Stimulated activated CD8-positive, alpha-beta memory T cell treated with anti-CD3 and anti-CD28 coated beads, Interleukin-4, amount 100 ng/mL, for 24 hours (primary cell): ENCODE measurements at regions not wholly inside any gene's neighbourhood (a gene's known extent, or its start where the extent isn't known, plus 50 kb on each side); places are given as distances from the start of the nearest gene placed in this dataset.
"Not testable (repeated sequence)": the region's sequence is repeated elsewhere in the genome, so short reads cannot be mapped to it uniquely, and the experiment has no call there.

Source experiments
- DNase-seq: peaks from one replicate; pipeline ENCODE4 v3.0.0-alpha.2; 2020; ENCODE audit warnings: low read depth

DNA sequence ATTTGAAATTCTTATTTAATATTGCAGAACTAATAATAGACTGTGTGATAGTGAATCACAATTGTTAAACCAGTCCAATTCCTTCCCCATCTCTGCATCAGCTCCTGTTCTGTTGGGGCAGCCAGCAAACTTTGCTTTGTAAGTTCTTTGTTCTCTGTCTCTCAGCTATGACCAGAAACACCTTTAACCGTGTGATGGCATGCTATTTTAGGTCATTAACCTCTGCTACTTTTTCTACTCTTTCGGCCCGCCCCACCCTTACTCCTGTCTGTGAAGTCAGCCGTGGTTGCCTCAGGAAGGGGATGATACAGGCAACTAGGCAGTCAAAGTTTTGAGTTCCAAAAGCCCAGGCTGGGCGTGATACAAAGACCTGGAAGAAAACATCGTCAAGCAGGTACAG lies 51.3 kb upstream of the EGFL6 start:
- DNase-seq: no peak

DNA sequence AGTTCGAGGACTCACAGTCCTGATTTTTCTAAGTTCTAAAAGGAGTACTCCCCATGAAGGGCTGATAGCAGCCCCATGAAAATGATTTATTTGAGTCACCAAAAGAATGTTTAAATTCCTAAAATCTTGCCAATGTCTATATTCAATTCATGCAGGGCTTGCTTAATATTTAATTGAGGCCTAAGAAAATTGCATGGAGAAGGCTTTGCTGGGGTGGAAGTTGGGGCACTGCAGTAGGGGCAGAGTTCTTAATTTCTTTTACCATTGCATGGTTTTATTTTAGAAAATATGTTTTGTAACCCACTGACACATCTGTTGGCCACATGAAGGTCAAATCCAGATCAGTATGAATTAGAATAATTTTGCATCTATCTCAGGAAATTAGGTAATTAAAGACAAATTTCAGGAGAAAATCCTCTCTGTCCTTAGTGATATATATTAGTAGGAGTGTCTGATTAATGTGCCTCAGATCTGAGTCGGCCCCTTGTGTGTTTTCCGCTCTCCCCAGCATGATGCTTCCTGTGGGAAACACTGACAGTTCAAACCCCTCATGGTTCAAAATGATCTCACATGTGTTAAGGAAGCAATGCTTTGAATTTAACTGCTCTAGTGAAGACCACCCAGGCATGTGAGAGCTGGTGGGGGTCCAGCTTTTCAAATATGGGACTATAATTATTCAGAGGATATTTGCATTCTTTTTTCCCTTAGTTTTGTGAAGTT lies 54.0 kb upstream of the EGFL6 start:
- no peak for DNase-seq

DNA sequence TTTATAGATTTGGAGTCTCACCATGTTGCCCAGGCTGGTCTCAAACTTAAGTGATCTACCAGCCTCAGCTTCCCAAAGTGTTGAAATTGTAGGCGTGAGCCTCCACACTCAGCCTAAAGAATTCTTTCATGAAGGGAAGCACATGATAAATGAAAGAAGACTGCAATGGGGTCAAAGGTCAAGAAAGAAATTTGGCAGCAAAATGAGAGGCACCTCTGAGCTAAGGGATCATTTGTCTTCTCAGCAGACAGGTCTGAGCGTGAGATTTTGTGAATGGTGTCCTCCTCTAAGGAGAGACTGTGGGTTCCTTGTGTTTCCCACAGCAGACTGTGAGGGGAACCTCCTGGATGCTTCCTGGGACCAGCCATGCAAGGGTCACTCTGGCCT lies 57.5 kb upstream of the EGFL6 start:
- no peak for DNase-seq

DNA sequence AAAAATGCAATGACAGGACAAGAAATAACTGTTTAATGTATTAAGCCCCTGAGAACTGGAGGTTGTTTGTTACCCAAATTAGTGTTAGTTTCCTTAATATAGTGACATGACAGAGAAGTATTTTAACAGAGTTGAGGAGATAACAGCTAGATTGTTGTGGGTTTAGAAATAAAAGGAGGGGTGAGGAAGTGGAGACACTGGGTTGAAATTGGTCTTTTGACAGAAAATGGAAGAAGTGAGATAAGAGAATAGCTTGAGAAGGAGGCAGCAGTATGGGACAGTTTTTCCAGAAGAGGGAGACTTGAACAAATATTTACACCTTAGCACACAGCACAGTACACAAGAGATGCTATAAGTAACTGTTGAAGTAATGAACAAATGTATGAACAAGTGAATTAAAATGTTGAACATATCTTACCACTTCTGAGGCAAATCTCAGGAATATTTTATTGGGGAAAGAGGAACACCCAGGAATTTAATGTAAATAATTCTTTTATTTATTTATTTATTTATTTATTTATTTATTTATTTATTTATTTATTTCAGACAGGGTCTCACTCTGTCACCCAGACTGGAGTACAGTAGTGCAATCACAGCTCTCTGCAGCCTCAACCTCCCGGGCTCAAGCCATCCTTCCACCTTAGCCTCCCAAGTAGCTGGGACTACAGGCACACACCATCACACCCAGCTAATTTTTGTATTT lies 58.0 kb upstream of the EGFL6 start:
- DNase-seq: no peak

DNA sequence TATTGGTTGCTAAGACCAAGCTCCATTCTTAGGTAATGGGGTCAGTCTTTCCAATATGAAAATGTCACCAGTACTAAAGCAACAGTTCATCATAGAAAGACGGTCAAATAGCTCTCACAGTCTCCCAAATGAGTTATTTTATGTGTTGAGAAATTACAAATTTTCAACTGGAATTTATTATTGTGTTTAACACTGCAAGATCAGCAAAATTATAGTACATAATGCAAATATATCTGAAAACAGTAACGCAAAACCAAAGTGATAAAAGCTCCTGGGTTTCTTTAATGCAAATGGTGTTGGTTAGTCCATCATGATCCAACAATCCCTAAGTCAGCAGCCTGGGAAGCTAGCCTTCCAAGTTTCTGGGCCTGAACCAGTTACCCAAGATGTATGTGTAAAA lies 61.5 kb upstream of the EGFL6 start:
- no peak for DNase-seq

DNA sequence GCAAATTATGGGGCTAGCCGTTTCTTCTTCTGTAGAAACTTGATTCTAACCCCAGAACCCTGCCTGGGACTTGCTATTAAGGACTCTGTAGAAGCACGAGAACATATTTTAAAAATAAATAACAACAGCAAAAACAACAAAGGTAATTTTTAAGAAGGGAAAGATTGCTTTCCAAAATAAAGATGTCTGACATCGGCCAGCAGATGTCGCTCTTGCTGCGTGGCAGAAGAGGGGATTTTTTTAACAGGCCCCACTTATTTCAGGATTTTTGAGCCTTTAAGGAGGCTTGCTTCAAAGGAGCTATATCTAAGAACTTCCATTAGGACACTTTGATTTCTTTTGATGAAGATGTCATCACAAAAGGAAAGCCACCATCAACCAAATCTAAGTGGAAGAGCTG lies 62.8 kb upstream of the EGFL6 start:
- DNase-seq: peak; percentile 30

DNA sequence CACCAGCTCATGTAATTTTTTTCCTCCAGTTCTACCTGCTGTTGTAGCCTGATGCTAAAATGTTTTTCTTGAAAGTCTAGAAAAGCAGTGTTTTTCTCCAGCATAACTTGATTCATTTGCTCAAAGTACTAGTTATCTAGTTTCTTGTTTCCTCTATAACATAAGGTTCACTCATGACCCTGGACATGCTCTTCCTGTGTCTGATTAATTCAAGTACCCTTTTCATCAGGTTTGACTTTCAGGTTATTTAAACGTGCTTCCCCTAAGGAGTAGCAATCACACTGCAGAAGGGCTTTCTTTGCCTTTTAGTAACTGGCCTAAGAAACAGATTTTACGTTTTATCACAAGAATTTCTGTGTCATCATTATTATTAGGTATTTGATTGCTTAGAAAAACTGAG lies 66.8 kb upstream of the EGFL6 start:
- DNase-seq: no peak

DNA sequence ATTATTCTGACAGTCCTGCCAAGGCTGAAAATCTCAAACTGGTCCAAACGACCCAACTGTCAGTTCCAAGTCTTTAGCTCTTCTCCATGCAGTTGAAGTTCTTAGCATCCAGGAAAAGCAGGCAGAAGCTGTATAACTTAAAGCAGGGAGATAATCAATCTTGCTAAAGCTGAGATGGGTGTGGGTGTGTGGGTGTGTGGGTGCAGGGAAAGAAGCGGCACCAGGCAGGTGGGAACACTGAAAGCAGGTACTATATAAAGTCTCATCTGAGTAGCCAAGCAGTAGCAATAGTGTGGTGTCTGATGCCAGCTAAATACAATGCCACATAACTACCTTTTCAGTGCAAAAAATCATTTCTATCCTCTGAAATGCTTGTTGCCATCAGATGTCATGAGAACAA lies 69.7 kb upstream of the EGFL6 start:
- DNase-seq: no peak

DNA sequence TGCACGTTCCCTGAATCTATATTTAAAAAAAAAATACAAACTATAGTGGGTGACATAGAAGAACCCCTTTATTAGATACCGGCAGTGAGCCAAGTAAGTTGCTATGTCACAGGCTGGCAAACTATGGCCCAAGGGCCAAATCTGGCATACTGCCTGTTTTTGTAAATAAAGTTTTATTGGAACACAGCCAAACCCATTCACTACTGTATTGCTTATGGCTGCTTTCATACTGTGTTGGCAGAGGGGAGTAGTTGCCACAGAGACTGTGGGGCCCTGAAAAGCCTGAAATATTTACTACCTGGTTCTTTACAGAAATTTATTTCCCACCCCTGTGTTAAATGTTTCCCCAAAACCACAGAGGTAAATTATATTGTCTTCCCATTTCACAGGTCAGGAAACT lies 71.2 kb upstream of the EGFL6 start:
- no peak for DNase-seq

DNA sequence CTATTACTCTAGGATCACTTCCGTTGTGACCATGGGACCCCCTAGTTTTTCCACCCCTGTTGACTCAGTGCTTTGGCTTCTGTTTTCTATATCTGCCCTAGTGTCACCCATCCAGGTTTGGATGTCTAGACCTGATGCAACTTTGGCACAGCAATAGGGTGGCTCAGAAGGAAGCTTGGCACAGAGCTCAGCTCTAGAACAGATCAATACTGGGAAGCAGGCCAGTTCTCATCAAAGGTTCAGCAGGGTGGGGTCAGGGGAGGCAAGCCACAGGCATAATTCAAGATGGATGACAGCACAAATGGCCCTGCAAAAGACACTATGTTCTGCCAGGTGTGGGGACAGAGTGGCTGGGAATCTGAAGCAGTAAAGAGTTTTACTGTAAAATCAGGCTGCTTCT lies 74.2 kb upstream of the EGFL6 start:
- no peak for DNase-seq

DNA sequence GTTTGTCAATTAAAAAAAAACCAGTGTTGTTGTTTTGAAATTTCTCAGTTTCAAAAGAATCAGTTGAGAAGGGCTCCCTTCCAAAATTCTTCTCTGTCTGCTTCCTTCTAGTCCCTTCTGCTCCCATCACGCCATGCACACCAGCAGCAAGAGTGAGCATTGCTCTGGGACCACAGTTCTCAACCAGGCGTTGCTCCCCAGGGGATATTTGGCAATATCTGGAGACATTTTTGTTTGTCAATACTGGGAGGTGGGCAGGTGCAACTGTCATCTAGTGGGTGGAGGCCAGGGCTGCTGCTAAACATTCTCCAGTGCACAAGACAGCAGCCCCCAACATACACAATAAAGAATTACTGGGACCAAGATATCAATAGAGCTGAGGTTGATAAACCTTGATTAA lies 74.8 kb upstream of the EGFL6 start:
- no peak for DNase-seq

DNA sequence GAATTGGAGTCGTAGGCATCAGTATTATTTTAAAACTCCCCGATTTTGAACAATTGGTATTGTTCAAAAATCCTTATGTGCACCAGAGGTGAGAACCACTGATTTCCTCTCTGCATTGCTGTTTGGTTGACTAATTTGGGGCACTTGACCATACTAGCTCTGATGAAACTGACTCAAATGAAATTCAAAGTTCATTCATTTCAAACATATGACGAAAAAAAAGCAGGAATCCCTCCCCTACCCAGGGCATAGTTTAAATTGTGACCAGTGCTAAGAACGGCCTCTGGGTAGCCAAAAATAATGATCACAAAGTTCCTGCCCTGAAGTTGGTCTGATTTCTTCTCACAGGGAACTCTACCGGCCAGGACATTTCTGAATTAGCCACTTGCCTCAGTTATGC lies 75.7 kb upstream of the EGFL6 start:
- DNase-seq: no peak

DNA sequence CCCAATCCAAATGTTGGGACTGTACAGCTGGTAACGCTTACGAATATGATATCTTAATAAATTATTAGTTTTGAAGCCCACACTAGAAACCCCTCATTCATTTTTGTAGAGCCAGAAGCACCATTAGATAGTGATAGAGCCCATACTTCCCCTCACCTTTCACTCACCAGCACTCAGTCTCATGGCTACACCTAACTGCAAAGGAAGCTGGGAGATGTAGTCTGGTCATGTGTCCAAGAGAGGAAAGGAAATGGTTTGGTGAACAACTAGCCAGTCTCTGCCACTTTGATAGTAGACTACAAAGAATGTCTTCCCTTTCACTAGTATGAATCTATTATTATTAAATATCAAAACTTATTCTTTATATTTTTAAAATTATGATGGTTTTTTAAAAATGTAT lies 77.1 kb upstream of the EGFL6 start:
- no peak for DNase-seq

DNA sequence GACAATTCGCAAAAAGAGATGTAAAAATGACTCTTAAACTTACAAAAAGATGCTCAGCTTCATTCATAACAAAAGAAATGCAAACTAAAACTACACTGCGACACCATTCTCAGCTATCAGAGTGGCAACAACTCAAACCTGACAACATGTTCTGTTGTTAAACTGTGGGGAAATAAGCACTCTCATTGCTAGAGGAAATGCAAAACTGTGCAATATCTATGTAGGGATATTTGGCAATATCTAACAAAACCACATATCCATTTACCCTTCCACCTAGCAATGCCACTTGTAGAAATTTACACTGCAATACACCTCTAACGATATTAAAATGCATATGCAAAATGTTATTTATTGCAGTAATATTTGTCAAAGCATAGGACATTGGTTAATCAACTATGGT lies 78.3 kb upstream of the EGFL6 start:
- no peak for DNase-seq

DNA sequence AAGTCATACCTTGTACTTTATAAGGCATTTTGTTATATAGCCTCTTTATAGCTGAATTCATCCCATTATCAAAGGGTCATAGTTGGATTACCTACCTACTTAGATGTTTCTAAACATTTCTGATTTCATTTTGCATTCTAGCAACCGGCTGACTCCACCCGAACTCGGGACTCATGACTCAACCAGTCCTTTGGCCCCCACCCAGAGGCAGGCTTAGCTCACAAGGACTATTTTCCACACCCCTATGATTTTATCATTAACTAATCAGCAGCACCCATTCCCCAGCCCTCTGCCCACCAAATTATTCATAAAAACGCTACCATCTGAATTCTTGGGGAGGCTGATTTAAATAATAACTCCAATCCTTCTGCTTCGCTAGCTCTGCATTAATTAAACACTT lies 79.9 kb upstream of the EGFL6 start:
- no peak for DNase-seq

DNA sequence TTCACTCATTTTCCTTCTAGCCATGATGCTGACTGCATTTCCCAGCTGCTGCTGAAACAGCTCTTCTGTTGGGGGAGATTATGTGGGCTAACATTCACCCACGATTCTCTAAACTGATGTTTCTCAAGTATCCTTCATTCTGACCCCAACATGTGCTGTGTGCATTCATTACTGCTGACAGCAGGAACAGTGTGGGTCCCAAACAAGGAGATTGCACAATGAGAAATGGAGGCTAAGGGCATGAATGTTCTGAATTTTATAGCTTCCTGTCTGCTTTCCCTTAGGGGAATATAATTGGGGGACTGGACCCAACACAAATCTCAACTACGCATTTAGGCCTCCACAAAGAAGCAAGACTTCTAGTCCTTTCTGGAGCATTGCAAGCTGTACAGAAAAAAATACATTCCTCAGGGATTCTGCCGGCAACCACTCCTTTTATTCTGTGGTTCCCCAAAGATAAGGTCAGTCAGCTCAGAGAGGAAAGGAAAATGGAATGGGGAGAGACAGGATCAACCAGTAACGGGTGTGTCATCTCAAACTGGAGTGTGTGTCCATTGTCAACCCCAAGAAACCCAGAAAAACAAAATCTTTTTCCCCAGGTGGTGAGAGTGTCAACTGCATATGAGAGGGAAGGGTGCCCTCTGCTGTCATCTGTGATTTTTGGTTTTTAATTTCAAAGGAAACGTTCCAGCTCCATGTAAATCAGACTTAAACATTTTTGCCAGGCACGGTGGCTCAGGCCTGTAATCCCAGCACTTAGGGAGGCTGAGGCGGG lies 81.5 kb upstream of the EGFL6 start:
- no peak for DNase-seq

DNA sequence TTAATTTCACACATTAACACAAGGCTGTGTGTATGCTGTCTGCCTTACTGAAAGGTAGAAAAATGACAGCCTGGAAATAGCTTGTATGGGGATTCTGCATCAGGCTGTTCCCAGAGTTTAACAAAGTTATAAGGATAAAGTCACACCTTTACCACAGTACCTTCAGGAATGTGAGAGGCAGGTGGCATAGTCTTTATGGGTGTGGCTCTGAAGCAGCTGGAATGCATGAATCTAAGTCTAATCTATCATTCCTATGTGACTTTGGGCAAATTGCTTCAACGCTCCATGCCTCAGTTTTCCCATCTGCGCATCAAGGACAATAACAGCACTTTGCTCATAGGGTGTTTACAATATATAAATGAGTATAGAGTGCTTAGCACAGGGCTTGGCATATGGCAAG lies 84.2 kb upstream of the EGFL6 start:
- DNase-seq: no peak

DNA sequence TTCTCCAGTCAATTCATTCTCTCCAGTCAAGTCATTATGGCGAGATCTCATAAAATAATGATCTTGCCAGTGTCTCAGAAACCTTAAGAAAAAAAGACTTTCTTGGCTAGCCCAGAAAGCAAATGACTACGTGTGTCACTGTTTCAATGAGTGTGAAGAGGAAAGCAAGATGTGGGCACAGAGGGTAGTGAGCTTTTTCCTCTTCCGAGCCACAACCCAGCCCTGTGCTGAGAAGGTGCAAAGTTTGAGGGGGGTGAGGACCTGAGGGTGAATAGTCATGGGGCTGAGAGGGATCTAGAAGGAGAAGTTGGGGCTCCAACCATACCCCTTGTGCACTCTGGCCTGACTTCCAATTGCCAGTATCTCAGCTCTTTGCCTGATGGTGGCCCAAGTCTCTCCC lies 85.6 kb upstream of the EGFL6 start:
- no peak for DNase-seq

DNA sequence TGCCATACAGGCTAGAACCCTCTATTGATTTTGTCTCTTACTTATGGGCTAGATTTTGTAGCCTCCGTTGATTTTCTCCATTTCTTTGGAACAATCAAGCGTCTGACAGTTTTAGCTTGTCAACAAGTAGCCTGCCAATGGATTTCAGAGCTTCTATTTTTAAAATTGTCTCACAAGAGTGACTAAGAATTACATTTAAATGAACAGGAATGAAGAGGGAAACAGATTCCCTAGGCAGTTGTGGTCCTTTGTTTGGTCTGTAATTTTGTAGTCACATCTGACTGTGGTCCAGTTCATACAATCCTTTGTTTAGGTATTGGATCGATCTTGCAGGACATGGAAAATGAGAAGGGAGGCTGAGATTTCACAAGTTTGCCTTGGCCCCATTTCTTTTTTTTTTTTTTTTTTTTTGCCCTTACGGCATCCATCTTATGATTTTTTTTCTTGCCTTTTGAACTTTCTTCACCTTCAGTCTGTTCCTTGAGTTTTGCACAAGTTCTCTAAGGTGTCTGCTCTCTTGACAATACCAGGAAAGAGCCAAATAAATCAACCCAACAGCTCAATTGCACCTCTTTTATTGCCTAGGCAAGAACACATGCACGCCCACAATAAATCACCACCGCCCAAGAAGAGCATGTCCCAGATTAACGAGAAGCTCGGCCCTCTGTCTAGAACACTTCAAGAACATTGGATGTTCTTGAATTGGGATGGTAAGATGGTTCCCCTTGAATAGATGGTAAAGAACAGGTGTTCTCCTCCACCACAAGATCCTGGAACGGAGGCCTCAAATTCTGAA lies 86.5 kb upstream of the EGFL6 start:
- no peak for DNase-seq

DNA sequence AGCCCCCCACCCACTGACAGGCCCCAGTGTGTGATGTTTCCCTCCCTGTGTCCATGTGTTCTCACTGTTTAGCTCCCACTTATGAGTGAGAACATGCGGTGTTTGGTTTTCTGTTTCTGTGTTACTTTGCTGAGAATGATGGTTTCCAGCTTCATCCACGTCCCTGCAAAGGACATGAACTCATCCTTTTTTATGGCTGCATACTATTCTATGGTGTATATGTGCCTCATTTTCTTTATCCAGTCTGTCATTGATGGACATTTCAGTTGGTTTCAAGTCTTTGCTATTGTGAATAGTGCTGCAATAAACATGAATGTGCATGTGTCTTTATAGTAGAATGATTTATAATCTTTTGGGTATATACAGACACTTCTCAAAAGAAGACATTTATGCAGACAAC lies 88.6 kb upstream of the EGFL6 start:
- DNase-seq: not testable (repeated sequence)

DNA sequence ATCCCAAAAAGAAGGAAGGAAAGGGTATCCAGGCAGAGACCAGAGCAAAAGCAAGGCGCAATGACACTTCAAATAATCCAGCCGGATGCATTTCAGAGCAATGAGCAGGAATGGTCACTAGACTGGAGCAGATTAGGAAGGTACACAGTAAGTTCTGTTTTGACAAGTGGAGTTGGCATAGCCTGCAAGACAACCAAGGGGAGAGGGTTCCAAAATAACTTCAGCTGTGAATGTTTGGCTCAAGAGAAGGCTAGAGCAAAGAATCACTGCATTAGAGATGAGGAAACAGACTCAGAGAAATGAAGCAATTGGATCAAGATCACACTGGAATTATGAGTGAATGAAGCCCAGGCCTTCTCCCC lies 90.0 kb upstream of the EGFL6 start:
- no peak for DNase-seq

DNA sequence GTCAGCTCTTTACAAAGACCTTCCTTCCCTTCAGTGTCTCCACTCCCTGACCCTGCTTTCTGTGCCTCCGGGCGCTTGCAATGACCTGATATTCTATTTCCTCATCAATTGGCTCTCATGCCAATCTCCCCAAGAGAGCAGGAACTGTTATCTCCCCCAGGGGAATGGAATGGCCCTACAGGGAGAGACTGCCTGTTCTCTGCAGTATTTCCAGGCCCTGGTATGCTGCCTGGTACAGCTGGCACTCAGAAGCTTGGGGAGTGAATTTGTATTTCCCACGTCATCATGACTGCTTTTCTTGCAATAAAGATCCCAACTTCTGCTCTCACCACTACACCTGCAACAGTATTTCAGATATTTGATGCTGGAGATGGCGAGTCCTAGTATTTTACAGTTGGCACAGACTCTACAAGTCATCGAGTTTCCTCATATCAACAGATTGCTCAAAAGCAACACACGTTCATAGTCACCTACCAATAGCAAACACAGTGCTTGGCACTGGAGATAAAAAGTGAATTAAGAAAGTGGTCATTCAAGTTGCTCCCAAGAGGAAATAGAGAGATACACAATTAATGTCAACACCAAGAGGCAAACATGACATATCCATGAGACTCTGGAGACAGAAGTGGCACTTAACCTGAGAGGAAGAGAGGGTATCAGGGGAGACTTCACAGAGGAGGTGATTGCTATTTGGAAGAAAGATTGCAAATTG lies 90.5 kb upstream of the EGFL6 start:
- no peak for DNase-seq
